SHP77 treated with DMSO at 0.1 percent for 48 hours (cell line): ENCODE measurements at regions not wholly inside any gene's neighbourhood (a gene's known extent, or its start where the extent isn't known, plus 50 kb on each side); places are given as distances from the start of the nearest gene placed in this dataset.
A peak's percentile ranks its signal among the peaks of the same experiment; 100 is the strongest.

Source experiments
- DNase-seq: peaks from one replicate; lab custom pipeline; 2025; lab: John Stamatoyannopoulos, UW

DNA sequence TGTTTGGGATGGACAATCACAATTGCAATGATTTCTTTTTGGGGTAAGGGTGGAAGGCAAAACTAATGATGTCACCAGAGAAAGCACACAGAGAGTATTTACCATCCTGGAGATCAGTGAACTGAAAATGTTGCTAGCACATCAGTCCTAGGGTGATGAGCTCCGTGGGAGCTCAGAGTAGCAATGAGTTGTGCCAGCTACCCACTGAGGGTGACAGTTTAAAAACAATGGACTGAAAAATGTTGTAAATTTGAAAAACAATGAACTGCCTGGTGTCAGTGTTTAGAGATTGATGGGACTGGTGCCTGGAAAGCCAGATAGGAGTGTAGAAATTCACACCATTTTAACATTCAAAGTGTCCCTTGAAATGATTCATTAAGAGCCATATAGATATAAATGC, 198.5 kb downstream of the ATP23 start:
- DNase-seq, result no peak

DNA sequence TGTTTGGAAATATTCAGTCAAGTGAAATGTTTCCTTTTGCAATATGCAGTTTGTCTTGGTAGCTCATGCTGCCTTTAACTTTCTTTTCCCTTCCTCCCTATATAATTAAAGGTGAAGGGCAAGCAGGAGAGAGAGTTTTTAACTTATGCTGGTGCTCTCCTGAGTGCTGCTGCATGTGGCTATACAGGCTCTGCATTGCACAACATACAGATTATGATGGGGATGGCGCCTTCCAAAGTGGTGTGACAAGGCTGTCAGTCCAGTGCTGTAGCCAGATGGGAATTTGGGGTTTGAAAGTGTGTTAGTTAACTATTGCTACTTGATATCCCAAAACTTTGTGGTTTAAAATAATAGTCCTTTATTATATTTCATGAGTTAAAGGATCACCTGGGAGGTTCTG, 199.0 kb downstream of the ATP23 start:
- DNase-seq, result no peak

DNA sequence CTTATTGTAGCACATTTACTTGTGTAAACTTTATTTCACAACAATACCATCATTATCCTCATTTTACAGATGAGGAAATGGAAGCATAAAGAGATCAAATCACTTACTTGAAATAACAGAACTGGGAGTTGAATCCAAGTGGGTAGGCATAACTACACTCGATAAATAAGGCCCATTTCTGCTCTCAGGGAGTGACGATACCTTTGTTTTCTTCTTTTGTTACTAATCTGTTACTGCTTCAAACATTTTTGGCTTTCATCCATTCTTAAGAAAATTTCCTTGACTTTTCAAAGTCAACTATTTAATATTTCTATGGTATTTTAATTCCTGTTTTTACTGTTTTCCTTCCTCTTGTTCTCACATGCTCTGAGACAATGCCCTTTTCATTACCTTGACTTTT, 201.6 kb downstream of the ATP23 start:
- DNase-seq, result no peak

DNA sequence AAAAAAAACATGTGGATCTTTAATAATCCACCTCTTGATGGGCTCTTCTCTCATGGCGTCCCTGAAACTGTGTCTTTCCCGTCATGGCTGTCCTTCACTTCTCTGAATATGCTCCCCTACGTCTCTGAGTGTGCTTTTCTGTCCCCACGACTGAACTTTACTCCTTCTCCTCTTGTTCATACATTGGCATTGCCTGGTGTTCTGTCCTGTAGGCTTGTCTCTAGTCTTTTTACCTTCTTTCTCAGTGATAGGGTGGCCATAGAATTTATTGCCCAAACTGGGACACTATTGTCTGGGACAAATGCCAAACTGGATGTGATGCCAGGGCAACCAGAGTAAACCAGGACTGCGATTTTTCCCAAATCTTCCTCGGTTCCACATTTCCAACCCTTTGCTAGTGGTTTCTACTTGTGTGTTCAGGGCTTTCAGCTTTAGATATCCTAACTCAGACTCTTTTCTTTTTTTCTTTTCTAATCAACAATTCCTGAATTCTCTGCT, 202.2 kb downstream of the ATP23 start:
- DNase-seq, result no peak

DNA sequence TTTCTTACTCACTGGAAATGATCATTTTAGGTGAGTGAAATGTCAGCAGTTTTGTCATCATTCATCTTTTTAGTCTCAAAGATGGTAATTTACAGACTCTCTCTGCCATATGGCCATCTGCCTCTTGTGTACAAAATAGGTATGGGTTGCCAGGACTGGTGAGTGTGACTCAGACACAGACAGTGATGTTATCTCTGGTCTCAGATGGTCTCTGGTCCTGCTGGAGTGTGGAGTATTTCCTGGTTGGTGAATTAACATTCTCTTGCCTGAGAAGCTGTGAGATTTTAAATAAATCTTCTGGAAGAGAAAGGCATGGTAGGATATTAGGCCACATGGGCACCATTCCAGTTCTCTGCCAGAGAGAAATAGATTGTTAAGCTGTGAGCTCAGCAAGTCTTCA, 207.0 kb downstream of the ATP23 start:
- DNase-seq, result no peak

DNA sequence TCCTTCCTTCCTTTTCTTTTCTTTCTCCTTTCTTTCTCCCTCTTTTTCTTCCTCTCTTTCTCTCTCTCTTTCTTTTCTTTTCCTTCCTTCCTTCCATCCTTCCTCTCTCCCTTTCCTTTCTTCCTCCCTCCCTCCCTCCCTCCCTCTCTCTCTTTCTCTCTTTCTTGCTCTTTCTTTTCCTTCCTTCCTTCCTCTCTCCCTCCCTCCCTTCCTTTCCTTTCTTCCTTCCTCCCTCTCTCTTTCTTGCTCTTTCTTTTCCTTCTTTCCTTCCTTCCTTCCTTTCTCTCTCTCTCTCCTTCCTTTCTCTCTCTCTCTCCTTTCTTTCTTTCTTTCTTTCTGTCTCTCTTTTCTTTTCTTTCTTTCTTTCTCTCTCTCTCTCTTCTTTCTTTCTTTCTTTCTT, 207.6 kb downstream of the ATP23 start:
- no peak for DNase-seq

DNA sequence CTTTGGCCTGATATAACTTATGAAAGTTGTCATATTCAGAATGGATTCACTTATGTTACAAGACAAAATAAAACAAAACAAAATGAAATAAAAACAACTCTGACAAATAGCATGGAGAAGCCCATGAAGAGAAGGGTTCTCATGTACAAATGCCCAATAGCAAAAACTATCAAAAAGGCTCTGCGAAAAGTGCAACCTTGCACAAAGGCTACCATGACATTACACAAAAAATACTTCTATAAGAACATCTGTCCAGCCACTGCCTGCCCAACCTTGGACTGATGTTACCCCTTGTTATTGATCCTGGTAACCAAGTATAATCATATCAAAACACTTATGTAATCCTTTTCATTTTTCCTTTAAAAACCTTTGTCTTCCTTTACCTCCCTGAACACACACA, 213.0 kb downstream of the ATP23 start:
- DNase-seq, result no peak

DNA sequence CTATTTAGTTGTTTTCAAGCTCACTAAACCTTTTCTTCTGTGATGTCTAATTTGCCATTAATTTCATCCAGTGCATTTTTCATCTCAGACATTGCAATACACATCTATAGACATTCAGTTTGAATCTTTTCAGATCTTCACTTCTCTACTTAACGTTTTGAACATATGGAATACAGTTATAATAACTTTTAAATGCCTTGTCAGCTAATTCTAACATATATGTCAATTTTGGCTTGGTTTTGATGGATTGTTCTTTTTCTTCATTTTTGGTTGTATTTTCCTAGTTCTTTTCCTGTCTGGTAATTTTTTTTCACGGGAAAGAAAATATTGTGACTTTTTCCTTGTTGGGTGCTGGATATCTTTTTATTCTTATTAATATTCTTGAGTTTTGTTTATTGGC, 215.3 kb downstream of the ATP23 start:
- no peak for DNase-seq

DNA sequence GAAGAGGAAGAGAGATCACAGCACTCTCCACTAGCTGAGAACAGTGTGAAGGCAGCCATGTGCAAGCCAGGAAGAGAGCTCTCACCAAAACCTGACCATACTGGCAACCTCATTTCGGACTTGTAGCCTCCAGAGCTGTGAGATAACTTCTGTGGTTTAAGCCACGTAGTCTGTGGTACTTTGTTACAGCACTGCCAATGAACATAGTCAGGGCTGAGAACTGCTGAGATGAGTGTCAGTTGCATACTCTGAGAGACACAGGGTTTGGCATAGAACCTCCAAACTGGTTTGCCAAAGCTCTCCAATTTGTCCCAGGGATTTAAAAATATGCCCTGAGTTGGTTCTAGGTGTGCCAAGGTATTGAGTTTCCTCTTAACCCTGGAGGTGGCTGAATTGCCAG, 218.6 kb downstream of the ATP23 start:
- DNase-seq, result no peak

DNA sequence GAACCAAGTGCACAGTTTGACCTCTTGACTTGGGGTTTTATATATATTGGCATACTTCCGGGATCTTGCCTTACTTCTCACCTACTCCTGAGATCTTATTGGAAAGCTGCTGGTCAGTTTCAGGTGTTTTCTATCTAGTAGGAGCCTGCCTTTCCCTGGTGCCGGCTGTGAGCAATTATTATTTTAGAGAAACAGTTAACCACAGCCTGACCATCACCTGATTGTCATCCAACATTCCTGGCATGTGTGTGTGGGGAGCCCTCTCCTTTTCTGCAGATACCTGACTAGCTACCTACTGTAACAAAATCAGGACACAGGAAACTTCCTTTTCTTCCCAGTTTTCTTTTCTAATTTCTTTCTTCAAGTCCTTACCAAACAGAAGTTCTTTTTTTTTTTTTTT, 220.4 kb downstream of the ATP23 start:
- no peak for DNase-seq

DNA sequence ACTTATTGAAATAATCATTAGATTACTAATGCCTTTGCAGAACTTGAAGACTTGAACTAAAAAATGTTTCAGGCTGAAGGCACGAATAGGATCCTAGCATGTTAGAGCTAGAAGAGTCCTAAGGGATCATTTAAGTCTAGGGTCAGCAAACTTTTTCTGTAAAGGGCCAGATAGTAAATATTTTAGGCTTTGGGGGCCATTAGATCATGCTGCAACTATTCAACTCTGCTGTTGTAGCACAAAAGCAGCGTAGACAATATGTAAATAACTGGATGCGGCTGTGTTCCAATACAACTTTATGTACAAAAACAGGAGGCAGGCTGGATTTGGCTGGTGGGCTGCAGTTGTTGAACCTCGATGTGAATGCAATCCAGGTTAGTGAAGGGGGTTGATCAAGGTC, 221.7 kb downstream of the ATP23 start:
- DNase-seq, result no peak

DNA sequence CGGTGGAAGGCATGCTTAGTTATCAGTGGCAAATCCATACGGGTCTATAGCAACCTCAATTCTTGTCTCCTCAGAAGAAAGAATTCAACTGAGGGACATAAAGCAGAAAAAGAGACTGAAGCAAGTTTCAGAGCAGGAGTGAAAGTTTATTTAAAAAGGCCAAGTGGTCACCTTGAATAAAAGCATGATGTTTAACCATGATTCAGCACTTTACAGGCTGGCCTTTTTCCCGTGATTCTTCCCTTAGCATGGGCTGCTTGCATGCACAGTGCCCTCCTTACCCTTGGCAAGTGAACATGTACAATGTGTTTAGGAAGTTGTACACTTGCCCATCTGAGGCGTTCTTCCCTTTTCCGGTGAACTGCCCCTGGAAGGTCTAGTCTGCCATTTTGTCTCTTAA, 225.3 kb downstream of the ATP23 start:
- no peak for DNase-seq

DNA sequence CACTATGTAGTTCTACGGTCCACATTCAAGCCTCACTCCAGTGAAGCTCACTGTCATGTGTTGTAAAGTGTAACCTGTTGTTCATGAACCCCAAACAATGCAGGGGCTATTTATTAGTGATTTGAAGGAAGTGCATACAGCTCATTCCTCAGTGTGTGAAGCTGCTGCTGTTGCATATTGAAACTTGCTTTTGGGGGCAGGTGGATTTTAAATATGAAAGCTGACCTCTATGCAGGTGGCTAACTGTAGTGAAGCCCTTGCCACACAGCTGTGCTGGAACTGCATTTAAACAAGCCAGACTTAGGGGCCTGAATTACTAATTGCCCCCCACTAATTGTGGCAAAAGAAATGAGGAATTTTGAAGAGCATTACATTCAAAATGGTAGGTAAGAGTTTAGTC, 226.3 kb downstream of the ATP23 start:
- no peak for DNase-seq

DNA sequence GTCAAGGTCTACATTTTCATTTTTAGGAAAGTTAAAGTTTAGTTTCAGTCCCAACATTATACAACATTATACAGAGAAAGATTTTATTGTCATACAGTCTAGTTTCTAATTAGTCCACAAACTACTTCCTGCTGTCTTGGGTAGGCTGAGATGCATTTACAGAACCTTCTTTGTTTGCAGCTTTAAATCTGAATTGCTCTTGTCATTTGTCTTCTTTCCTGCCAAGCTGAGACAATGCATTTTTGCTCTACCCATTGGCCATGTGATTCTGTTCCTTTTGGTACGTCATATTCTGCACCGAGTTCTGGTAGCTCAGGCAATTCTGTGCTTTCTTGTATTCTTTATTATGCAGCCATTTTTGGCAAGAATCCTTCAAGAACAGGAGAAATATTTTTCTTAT, 228.5 kb downstream of the ATP23 start:
- no peak for DNase-seq

DNA sequence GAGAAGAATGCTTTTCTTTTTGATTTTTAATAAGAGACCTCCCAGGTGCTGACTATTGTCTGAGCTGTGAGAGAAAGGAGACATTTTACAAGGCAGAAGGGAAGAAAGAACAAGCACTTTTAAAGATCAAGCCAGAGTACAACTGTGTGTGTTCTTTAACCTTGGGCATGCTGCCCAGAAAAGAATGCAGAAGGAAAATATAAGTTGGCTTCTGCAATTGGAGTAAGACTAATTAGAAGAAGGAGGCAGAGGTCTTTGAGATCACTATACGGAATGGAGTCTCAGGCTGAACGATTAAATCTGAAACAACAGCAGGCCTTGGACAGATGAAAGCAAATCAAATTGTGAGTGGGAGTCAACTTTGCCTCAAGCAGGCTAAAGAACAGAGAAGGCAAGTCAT, 230.5 kb downstream of the ATP23 start:
- DNase-seq, result no peak

DNA sequence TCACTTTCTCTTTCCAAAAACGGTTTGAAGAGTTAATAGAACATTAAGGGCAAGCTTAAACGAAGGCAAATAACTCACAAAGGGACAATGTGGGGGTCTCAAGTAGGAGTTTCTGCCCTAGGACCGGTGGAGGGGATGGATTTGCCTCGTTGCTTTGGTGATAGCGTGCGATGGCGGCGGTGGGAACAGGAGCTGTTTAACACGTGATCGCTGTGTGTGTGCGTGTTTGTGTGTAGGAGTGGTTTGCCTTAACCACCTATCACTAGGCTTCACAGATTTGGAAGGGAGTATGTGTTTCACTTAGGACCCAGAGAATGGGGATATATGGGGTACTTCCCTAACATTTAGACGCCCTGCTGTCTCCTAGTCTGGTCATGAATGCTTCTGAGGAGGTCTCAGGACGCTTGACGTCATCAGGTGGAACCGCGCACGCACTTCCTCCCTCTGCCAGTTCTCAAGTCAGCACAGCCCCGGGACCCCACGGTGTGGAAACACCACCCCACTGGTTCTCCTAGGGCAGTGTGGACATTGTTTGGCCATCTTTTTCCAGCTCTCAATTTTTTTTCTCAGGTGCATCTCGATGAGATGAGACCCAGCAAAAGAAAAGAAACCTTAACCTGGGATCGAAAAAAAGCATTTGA, 231.2 kb downstream of the ATP23 start:
- no peak for DNase-seq

DNA sequence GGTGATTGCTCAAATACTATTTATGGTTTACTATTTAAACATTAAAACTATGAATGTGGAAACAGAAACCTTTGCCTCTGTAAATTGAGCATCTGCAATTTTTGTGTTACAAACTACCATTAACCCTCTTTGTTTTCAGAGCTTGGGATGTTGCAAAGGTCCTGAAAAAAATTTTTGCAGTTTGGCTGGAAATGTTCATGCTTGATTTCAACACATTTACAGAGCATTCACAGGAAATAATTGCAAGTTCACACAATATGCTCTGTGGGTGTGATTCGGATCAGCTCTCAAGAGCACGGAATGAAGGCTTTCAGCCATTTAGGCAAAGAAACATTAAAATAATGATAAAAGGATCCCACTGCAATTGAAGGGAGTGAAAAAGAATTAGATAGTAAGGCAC, 232.9 kb downstream of the ATP23 start:
- no peak for DNase-seq

DNA sequence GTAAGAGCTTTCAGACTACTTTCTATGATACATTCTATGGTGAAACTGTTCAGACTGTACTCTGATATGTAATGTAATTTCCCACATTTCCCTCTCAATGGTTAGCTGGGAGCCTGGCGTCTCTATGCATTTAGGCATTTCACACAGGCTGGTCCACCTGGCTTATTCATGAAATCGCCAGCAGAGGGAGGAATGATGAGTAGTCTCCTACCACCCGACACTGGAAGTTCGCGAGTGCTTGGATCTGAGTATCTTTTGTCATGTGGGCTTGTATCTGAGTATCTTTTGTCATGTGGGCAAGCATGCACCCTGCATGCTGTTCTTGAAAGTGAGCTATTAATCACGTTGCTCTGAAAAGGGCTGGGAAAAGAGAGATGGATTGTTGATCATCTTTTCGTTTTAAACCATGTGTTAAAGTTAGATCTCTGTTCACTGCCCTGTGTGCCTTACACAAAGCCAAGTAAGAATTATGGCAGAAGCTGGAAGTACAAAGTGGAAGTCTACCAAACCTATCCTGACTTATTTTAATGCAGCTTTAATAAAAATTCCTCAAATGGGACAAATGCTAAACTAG, 235.0 kb downstream of the ATP23 start:
- DNase-seq, result peak; percentile 38

DNA sequence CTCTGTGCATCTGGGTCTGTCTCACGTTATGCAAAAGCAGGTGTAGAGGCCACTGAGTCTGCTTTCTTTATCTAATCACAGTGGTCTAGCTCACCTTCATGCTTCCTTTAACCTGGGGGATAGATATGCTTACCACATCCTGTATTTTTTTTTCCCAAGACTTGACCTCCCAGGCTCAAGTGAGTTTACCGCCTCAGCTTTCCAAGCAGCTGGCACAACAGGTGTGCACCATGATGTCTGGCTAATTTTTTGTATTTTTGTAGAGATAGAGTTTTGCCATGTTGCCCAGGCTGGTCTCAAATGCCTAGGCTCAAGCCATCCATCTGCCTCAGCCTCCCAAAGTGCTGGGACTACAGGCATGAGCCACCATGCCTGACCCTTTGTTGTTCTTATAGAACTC, 236.0 kb downstream of the ATP23 start:
- DNase-seq, result no peak

DNA sequence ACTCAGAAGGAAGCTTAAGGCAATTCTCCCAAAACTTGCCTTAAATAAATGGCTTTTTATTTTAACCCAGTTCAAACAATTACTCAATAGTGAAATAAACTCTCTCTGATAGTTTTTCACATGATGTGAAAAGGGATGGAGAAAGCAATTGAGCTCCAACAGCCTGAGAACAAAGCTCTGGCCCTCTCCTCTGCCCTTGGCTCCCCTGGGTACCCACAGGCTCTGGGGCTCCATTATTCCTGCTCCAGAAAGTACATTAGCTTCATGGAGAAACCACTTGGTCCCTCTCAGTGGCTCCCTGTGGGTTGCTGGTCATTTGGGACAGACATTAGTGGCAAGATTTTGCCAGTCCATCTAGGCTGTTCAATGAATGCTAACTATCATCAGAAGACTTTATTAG, 242.8 kb downstream of the ATP23 start:
- DNase-seq, result no peak

DNA sequence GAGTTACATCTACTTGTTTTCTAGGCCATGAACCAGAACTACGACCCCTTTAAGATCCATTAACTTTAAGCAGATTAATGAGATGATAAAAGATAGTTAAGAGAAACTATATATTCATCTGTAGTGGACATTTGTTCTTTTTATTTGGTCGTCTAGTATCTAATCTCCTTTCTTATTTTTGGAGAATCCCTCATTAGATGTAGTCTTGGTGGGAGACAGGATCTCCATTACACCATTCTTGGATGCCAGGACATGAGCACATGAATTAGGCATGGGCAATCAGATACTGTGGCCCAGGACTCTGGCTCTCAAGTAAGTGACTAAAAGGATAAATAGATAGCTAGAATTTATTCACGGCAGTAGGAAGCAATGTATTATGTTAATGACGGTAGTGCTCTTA, 245.0 kb downstream of the ATP23 start:
- no peak for DNase-seq

DNA sequence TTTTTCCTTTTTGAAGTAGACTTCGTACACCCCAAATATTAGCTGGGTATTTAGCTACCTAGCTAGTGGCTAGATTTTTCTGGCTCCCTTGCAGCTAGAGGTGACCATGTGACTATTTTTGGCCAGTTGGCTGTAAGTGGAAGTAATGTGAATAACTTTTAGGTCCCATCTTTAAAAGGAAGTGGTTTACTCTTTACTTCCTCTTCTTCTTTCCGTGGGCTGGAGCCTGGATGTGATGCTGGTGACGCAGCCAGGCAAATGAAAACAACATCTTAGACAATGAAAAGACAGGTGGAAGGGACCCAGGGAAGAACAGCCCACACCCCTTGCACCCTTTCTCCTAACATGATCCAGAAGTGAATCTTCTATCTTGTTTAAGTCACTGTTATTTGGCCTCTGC, 245.5 kb downstream of the ATP23 start:
- no peak for DNase-seq

DNA sequence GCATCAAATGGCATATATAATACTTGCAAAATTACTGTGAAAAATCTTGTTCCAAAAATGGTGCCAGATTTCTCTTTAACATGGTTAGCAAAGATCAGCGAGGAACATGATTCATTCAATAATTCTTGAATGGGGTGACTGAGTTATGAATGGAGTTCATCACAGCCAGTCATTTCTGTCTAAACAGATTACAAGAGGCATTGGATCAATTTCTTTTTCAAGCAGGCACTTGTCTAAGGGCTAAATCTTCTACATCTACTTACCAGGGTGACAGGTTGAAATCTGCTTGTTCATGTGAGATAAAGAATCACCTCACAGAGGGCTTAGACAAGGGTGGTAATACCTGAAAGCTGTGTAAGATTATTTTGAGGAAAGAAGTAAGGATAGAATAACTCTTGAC, 247.7 kb downstream of the ATP23 start:
- DNase-seq, result no peak

DNA sequence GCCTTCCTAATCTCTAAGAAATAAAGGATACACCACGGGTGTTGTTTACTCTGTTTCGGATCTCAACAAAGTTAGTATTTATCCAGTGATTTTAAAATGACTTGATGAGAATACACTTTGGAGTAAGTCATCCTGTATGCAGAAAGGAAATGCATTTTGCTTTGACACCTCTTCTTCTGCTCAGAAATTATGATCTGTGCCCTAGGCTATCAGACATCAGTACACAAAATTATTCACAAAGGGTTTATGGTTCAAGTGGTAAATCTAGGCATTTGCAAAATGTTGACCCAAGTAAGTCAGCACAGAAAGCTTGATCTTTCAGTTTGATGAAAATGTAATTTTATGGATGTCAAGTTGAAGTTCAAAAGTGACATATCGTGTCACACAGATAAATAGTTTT, 248.5 kb downstream of the ATP23 start:
- no peak for DNase-seq
